Trophoblast cell (in vitro differentiated cells and primary cell): ENCODE measurements at regions not wholly inside any gene's neighbourhood (a gene's known extent, or its start where the extent isn't known, plus 50 kb on each side); places are given as distances from the start of the nearest gene placed in this dataset.

Experiments used
- DNase-seq, 2 donors: peaks; one replicate each; pipeline ENCODE4 v3.0.0-alpha.2; 2016
- H2AFZ ChIP-seq: 2 replicates; pipeline ENCODE4 v1.6.1; 2013; ENCODE audit warnings: low read length, moderate library complexity, mild to moderate bottlenecking; ENCODE audit not compliant: insufficient read depth, poor library complexity
- H2AK5ac ChIP-seq: 2 replicates; pipeline ENCODE4 v1.6.1; 2013; ENCODE audit warnings: mild to moderate bottlenecking, low read length
- H2BK120ac ChIP-seq: 2 replicates; pipeline ENCODE4 v1.6.1; 2013; ENCODE audit warnings: low read length, mild to moderate bottlenecking, moderate library complexity; ENCODE audit not compliant: insufficient read depth, poor library complexity
- H2BK12ac ChIP-seq: 2 replicates; pipeline ENCODE4 v1.6.1; 2013; ENCODE audit warnings: mild to moderate bottlenecking, low read length, moderate library complexity
- H2BK5ac ChIP-seq: 2 replicates; pipeline ENCODE4 v1.6.1; 2013; ENCODE audit warnings: low read length, low read depth, moderate library complexity, mild to moderate bottlenecking; ENCODE audit not compliant: poor library complexity
- H3K14ac ChIP-seq: 2 replicates; pipeline ENCODE4 v1.6.1; 2013; ENCODE audit warnings: mild to moderate bottlenecking, low read length
- H3K18ac ChIP-seq: 2 replicates; pipeline ENCODE4 v1.6.1; 2013; ENCODE audit warnings: mild to moderate bottlenecking, low read length
- H3K23ac ChIP-seq: 2 replicates; pipeline ENCODE4 v1.6.1; 2013; ENCODE audit warnings: low read length
- H3K27ac ChIP-seq: 2 replicates; pipeline ENCODE4 v1.5.1; 2013; ENCODE audit warnings: low read depth, mild to moderate bottlenecking, inconsistent platforms, low read length, moderate library complexity
- H3K27me3 ChIP-seq: 2 replicates; pipeline ENCODE4 v1.6.1; 2013; ENCODE audit warnings: inconsistent platforms, mild to moderate bottlenecking, low read length, moderate library complexity; ENCODE audit not compliant: insufficient read depth
- H3K36me3 ChIP-seq, 2 experiments: 1 replicate in 1 of 2; 2 replicates in 1 of 2; pipeline ENCODE4 v1.6.1; 2013; ENCODE audit warnings: low read length in 2 of 2, mild to moderate bottlenecking in 2 of 2, moderate library complexity in 1 of 2; ENCODE audit not compliant: insufficient read depth in 2 of 2, control insufficient read depth in 1 of 2
- H3K4ac ChIP-seq: 2 replicates; pipeline ENCODE4 v1.6.1; 2013; ENCODE audit warnings: low read depth, mild to moderate bottlenecking, low read length, moderate library complexity
- H3K4me1 ChIP-seq, 2 experiments: 1 replicate in 1 of 2; 2 replicates in 1 of 2; pipeline ENCODE4 v1.6.1; 2013; ENCODE audit warnings: low read length in 2 of 2, mild to moderate bottlenecking in 2 of 2, moderate library complexity in 1 of 2; ENCODE audit not compliant: insufficient read depth in 2 of 2, control insufficient read depth in 1 of 2
- H3K4me2 ChIP-seq: 2 replicates; pipeline ENCODE4 v1.6.1; 2013; ENCODE audit warnings: inconsistent platforms, mild to moderate bottlenecking, low read length, moderate library complexity
- H3K4me3 ChIP-seq: 2 replicates; pipeline ENCODE4 v1.5.1; 2013; ENCODE audit warnings: mild to moderate bottlenecking, low read depth, low read length, inconsistent platforms
- H3K79me1 ChIP-seq: one replicate; pipeline ENCODE4 v1.6.1; 2013; ENCODE audit warnings: low read length
- H3K79me2 ChIP-seq: 2 replicates; pipeline ENCODE4 v1.6.1; 2013; ENCODE audit warnings: low read length, mild to moderate bottlenecking; ENCODE audit not compliant: control insufficient read depth, insufficient read depth, poor library complexity
- H3K9ac ChIP-seq: 2 replicates; pipeline ENCODE4 v1.6.1; 2013; ENCODE audit warnings: mild to moderate bottlenecking, low read length
- H3K9me3 ChIP-seq: 2 replicates; pipeline ENCODE4 v1.6.1; 2013; ENCODE audit warnings: low read depth, mild to moderate bottlenecking, control low read depth, inconsistent platforms, low read length; ENCODE audit not compliant: insufficient read depth
- H4K12ac ChIP-seq: 2 replicates; pipeline ENCODE4 v1.6.1; 2013; ENCODE audit warnings: low read depth, mild to moderate bottlenecking, low read length, moderate library complexity
- H4K8ac ChIP-seq: 2 replicates; pipeline ENCODE4 v1.6.1; 2013; ENCODE audit warnings: low read depth, mild to moderate bottlenecking, low read length, moderate library complexity
- H4K91ac ChIP-seq: one replicate; pipeline ENCODE4 v1.6.1; 2013; ENCODE audit warnings: low read depth, mild to moderate bottlenecking, low read length, moderate library complexity
- WGBS: extraction: QIAGEN DNeasy Blood & Tissue Kit; methylation state at CpG from one replicate; pipeline ENCODE4 v1.1.7; 2013; ENCODE audit warnings: missing lambda C conversion rate; ENCODE audit not compliant: insufficient read length, insufficient coverage; ENCODE audit errors: extremely low coverage; 5-methylcytosine and 5-hydroxymethylcytosine counted together

GRCh38 chr6:92117800-92118199 is 1301.6 kb downstream of the EPHA7 start:
- H2BK120ac ChIP-seq = no peak overlapping the region
- H3K27me3 ChIP-seq = no peaks in the 10 kb centered on the region
- no peak overlapping the region for H3K4me3 ChIP-seq
- no peak overlapping the region for H3K23ac ChIP-seq
- no peaks in the 10 kb centered on the region for H3K9me3 ChIP-seq
- H3K4me2 ChIP-seq = no peak overlapping the region
- no peak overlapping the region for H4K91ac ChIP-seq
- no peaks in the 10 kb centered on the region for H3K79me2 ChIP-seq
- DNase-seq = no peak
- no peak overlapping the region for H3K9ac ChIP-seq
- WGBS = no CpG with 5 or more reads among the region's 1 CpG
- no peak overlapping the region for H3K4ac ChIP-seq
- H2BK5ac ChIP-seq = no peak overlapping the region
- H3K36me3 ChIP-seq = no peaks in the 10 kb centered on the region
- H2AFZ ChIP-seq = no peak overlapping the region
- no peak overlapping the region for H3K14ac ChIP-seq
- no peak overlapping the region for H3K27ac ChIP-seq
- no peak overlapping the region for H4K12ac ChIP-seq
- no peaks in the 10 kb centered on the region for H3K4me1 ChIP-seq
- no peak overlapping the region for H2BK12ac ChIP-seq
- no peak overlapping the region for H4K8ac ChIP-seq
- H3K79me1 ChIP-seq = no peaks in the 10 kb centered on the region
- H2AK5ac ChIP-seq = no peak overlapping the region
- no peak overlapping the region for H3K18ac ChIP-seq

GRCh38 chr6:92114797-92115196 is 1304.6 kb downstream of the EPHA7 start:
- no peaks in the 10 kb centered on the region for H3K4me1 ChIP-seq
- no peak overlapping the region for H3K4ac ChIP-seq
- H3K79me1 ChIP-seq = no peaks in the 10 kb centered on the region
- no peaks in the 10 kb centered on the region for H3K27me3 ChIP-seq
- H3K4me2 ChIP-seq = no peak overlapping the region
- H3K36me3 ChIP-seq = no peaks in the 10 kb centered on the region
- no peak overlapping the region for H4K8ac ChIP-seq
- no peak overlapping the region for H3K27ac ChIP-seq
- H3K18ac ChIP-seq = no peak overlapping the region
- H2BK5ac ChIP-seq = no peak overlapping the region
- H2AFZ ChIP-seq = no peak overlapping the region
- H2BK12ac ChIP-seq = no peak overlapping the region
- no peak overlapping the region for H2AK5ac ChIP-seq
- H3K4me3 ChIP-seq = no peak overlapping the region
- no peak for DNase-seq
- no peak overlapping the region for H4K12ac ChIP-seq
- H3K14ac ChIP-seq = no peak overlapping the region
- H2BK120ac ChIP-seq = no peak overlapping the region
- H3K79me2 ChIP-seq = no peaks in the 10 kb centered on the region
- H3K23ac ChIP-seq = no peak overlapping the region
- no peak overlapping the region for H3K9ac ChIP-seq
- H3K9me3 ChIP-seq = no peaks in the 10 kb centered on the region
- H4K91ac ChIP-seq = no peak overlapping the region
- no CpG with 5 or more reads among the region's 2 CpGs for WGBS

GRCh38 chr6:92114091-92114675 is 1305.2 kb downstream of the EPHA7 start:
- Histone ChIP-seq H2AFZ (no peak overlapping the region), H3K23ac (no peak overlapping the region), H4K91ac (no peak overlapping the region), H3K4me3 (no peak overlapping the region), H2AK5ac (no peak overlapping the region), H4K12ac (no peak overlapping the region), H3K4me1 (no peaks in the 10 kb centered on the region), H4K8ac (no peak overlapping the region), H3K36me3 (no peaks in the 10 kb centered on the region), H3K18ac (no peak overlapping the region), H3K14ac (no peak overlapping the region), H3K79me2 (no peaks in the 10 kb centered on the region), H3K9me3 (no peaks in the 10 kb centered on the region), H3K27ac (no peak overlapping the region), H2BK120ac (no peak overlapping the region), H3K27me3 (no peaks in the 10 kb centered on the region), H3K4me2 (no peak overlapping the region), H2BK5ac (no peak overlapping the region), H3K4ac (no peak overlapping the region), H2BK12ac (no peak overlapping the region), H3K9ac (no peak overlapping the region), H3K79me1 (no peaks in the 10 kb centered on the region)
- DNase-seq = no peak
- WGBS = no CpG with 5 or more reads among the region's 1 CpG

GRCh38 chr6:92111386-92111785 is 1308.0 kb downstream of the EPHA7 start:
- H3K4ac ChIP-seq = no peak overlapping the region
- no peak overlapping the region for H3K14ac ChIP-seq
- no peak overlapping the region for H4K8ac ChIP-seq
- H4K12ac ChIP-seq = no peak overlapping the region
- WGBS = no CpG with 5 or more reads among the region's 2 CpGs
- no peaks in the 10 kb centered on the region for H3K27me3 ChIP-seq
- H2AK5ac ChIP-seq = no peak overlapping the region
- H3K9me3 ChIP-seq = no peaks in the 10 kb centered on the region
- no peak overlapping the region for H3K9ac ChIP-seq
- no peaks in the 10 kb centered on the region for H3K36me3 ChIP-seq
- H2AFZ ChIP-seq = no peak overlapping the region
- no peak overlapping the region for H2BK5ac ChIP-seq
- H2BK12ac ChIP-seq = no peak overlapping the region
- H3K23ac ChIP-seq = no peak overlapping the region
- H2BK120ac ChIP-seq = no peak overlapping the region
- H3K18ac ChIP-seq = no peak overlapping the region
- H4K91ac ChIP-seq = no peak overlapping the region
- no peaks in the 10 kb centered on the region for H3K79me2 ChIP-seq
- no peak overlapping the region for H3K4me2 ChIP-seq
- H3K4me3 ChIP-seq = no peak overlapping the region
- H3K4me1 ChIP-seq = no peaks in the 10 kb centered on the region
- H3K79me1 ChIP-seq = no peaks in the 10 kb centered on the region
- no peak for DNase-seq
- no peak overlapping the region for H3K27ac ChIP-seq
